ENCODE measurements at regions not wholly inside any gene's neighbourhood (a gene's known extent, or its start where the extent isn't known, plus 50 kb on each side); places are given as distances from the start of the nearest gene placed in this dataset.

DNA sequence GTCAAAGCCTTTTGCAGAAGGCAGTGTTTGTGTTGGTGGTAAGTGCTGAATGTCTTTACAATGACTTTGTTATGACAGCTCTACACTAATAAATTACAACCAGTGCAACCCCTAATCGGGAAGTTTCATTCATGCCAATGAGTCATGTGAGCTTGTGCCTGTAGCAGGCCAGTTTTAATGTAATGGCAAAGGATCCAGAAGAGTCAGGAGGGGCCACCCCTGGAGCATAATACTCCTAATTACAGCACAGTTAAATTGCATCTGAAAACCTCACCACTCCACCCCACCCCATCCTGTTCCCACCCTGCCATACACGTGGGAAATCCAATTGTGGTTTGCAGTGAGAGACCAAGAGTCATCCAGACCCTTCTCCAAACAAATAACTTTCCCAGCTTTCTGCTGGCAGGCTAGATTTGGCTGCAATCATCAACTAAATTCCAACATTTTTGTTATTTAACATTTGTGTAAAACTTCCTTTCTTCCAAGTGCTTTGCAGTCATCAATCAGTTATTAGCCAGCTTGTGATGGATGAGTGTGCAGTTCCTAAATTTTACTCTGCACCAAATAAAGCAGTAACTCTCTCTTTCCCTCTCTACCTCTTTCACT, 277.3 kb upstream of the FAT3 start:
- no peak for DNase-seq

DNA sequence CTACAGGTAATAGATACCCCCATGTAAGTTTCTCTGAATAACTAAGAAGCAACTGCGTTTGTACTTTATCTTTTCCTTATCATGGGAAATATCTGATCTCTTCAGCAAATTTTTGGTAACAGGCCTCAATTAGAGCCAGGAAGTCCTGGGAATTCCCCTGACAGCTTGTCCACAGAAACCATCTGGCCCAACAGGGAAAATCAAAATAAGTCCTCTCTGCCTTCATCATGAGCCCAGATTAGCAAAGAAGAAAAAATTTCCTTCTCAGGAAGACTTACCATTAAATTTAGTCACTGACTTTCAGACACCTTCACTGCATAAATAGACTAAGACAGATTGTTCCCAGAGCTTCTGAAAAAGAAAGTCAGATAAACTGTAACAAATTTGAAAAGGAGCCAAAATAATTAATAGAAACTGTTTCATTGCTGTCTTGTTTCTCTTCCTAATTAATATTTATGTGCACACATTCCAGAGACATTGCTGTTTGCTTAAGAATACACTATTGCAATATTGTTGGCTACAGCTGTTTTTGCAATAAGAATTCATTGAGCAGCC, 278.1 kb upstream of the FAT3 start:
- no peak for DNase-seq

DNA sequence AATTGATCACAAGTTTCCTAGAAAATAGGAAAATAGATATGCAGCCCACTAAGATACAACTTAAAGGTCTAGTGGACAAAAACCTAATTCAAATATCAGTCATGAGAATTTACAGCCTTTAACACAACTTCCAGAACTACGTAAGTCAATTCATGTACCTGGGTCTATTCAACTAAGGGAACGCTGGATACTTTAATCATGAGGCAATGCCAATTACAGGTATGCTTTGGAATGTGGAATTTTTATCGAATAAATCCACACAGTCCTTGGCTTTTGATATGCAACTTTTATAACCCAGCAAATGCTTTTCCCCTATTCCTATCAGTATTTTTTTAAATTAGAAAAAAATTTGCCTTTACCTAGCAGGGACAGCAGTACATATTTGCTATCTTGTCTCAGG, 289.5 kb upstream of the FAT3 start:
- DNase-seq: no peak

GRCh38 chr11:91932151-91932821, 292.3 kb upstream of the FAT3 start:
- no peak for DNase-seq

GRCh38 chr11:91927448-91927847, 297.2 kb upstream of the FAT3 start:
- no peak for DNase-seq

DNA sequence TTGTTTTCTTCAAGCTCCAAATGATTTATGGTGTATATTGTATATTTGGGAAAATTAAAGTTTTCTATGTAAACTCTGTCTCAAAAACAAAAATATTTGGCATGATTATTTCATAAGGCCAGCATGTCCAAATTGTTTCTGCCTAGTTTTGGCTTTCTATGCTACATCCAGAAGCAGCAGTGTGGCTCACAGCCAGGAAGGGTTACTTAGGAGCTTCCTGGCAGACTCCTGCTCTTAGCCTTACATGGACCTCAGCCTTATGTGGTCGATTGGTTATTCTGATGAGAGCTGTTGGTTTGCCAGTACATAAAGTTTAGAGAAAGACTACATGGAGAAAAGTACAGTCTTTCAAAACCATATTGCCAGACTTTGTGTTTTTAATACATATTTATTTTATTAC, 297.7 kb upstream of the FAT3 start:
- no peak for DNase-seq

- DNase-seq: no peak
Observed at GRCh38 chr11:91922846-91923245, 301.8 kb upstream of the FAT3 start.

GRCh38 chr11:91921974-91922373, 302.6 kb upstream of the FAT3 start:
- no peak for DNase-seq

GRCh38 chr11:91913407-91913806, 311.2 kb upstream of the FAT3 start:
- DNase-seq: no peak

DNA sequence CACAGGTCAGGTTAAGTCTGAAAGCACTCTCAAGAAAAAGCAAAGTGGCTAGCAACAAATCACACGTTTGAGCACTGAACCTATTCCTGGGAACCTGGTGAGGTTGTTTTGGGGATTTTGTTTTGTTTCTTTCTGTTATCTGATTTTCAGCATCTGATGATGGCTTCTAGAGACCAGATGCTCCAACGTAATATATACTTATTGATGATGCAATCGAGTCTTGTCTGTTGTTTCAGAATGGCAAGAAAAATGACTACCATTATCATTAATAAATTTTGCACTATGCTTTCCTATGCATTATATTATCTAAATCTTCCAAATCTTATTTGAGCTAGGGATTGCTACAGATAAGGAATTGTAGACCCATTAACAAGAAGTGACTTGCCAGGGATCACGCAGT, 312.3 kb upstream of the FAT3 start:
- DNase-seq: no peak

DNA sequence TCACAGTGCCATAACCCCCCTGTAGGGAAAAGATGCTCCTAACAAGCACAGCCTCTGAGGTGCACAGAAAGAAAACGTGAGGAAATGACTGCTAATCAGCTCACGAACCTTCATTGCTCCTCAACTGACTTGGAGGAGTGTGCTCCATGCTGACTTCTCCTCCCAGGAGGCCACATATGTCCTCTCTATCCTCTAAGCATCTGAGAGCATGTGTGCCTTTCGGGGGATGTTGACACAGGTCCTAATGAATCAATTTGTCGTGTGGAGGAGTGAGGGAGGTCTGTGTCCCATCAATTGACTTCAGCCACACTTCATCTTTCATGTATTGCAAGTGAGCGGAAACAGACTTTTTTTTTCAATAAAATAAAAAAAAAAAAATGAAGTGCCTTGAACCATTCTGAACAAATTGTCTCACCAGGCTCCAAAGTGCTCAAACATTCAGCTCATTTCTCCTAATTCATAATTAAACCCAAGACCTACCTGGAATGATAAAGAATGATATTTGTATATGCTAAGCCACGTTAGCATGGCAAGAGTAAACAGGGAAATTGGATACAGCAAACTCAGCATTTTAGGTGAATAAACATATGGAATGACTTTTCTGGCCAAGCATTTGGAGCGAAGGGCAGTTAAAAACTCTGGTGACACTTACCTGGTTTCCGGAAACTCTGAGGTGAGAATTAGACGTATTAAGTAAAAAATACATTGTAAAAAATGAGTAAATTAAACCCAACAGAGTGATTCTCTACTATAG, 317.6 kb upstream of the FAT3 start:
- no peak for DNase-seq

GRCh38 chr11:91904792-91905785, 319.5 kb upstream of the FAT3 start:
- DNase-seq: no peak

- DNase-seq: no peak
Observed at GRCh38 chr11:91902312-91902711, 322.3 kb upstream of the FAT3 start.

- DNase-seq: no peak
Observed at GRCh38 chr11:91880660-91881059, 344.0 kb upstream of the FAT3 start.

GRCh38 chr11:91876746-91877145, 347.9 kb upstream of the FAT3 start:
- DNase-seq: no peak

DNA sequence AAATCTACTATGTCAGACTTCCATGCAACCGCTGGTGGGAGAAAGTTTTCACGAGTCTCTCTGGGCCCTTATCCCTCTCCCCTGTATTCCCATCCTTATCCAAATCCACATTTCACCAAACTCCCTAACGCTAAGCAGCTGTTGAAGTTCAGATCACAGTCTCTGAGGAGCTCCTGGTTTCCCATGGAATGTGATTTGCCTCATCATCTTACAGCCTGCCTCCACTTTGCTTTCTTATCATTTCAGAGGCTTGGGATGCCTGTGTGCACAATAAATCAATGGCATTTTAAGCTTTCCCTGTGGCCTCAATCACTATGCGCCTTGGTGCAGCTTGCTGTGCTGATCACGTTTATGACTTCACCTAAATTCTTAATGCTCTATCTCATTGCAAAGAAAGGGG, 352.4 kb upstream of the FAT3 start:
- DNase-seq: no peak

GRCh38 chr11:91871791-91872190, 352.8 kb upstream of the FAT3 start:
- no peak for DNase-seq

DNA sequence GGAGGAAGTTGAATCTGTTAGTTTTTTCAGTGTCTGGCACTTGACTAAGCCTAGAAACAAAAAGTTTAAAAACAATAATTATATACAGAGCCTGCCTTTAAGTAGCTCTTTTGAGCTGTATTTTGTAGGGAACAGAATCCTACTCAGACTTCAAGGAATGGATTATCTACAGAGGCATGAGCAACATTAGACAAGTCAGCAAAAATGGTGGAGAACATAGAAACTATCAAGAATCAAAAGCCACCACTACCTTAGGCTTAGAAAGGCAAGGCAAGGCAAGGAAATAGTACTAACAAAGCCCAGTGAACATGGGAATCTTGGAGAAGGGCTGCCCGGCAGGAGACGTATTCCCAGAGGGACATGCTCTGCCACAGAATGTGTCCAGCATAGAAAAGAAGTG, 353.6 kb upstream of the FAT3 start:
- DNase-seq: no peak

GRCh38 chr11:91869686-91870085, 354.9 kb upstream of the FAT3 start:
- DNase-seq: no peak

DNA sequence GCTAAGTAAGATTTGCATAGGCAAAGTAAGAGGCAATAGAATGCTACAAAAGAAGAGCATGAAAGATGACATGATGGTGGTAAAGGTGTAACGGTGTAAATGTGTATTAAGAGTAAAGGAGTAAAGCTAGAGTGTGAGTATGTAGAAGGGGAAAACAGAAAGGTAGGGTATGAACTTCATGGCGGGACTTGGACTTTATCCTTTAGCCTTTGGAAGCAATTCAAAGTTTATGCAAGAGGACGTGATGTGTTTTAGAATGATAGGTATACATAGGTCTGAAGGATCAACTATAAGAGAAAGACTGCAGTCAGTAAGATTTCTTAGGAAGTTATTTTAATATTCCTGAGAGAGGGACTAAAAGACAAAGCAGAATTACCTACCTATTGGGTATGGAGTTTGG, 358.0 kb upstream of the FAT3 start:
- DNase-seq: no peak

DNA sequence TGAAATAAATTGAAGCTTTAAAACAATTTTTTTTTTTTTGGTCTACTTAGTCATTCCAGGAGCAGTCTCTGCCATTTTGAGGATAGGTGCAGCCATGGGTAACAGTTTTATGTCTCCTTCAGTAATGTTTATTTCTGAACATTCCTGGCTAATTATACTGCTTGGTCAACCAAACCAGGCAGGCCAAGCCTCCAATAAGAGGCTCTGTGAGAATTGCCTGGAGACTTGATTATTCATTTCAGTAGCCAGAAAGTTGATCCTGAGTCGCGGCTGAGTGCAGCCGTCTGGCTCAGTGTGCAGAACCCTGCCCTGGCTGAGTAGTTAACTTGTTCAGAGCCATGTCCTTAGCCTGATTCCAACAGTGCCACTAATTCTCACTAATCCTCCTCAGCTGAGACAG, 364.0 kb upstream of the FAT3 start:
- no peak for DNase-seq

DNA sequence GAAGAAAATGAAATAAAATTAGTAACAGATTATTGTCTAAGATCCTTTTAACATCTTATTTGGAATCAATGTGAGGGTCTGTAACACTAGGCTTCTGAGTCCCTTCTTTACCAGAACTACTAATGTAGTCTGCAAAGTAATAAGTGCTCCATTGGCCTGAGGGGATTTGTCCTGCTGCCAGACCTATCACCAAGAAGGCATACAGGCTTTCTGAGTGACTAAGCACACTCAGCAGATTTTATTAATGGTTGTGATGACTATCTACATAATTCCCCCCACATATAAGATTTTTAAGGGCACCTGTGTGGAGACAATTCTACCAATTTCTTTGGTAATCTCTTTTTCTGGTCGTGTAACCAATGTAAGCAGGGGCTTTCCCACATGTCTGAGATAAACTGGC, 365.0 kb upstream of the FAT3 start:
- DNase-seq: no peak

- DNase-seq: no peak
Observed at GRCh38 chr11:91857179-91857578, 367.4 kb upstream of the FAT3 start.

All from activated CD4-positive, alpha-beta T cell treated with anti-CD3 and anti-CD28 coated beads for 48 hours (primary cell).